ENCODE measurements at regions not wholly inside any gene's neighbourhood (a gene's known extent, or its start where the extent isn't known, plus 50 kb on each side); places are given as distances from the start of the nearest gene placed in this dataset.

- no peak for DNase-seq
Measured at GRCh38 chr7:46750321-46750865, 829.3 kb upstream of the IGFBP3 start.

- DNase-seq: no peak
Measured at GRCh38 chr7:46747869-46748576, 827.0 kb upstream of the IGFBP3 start.

DNA sequence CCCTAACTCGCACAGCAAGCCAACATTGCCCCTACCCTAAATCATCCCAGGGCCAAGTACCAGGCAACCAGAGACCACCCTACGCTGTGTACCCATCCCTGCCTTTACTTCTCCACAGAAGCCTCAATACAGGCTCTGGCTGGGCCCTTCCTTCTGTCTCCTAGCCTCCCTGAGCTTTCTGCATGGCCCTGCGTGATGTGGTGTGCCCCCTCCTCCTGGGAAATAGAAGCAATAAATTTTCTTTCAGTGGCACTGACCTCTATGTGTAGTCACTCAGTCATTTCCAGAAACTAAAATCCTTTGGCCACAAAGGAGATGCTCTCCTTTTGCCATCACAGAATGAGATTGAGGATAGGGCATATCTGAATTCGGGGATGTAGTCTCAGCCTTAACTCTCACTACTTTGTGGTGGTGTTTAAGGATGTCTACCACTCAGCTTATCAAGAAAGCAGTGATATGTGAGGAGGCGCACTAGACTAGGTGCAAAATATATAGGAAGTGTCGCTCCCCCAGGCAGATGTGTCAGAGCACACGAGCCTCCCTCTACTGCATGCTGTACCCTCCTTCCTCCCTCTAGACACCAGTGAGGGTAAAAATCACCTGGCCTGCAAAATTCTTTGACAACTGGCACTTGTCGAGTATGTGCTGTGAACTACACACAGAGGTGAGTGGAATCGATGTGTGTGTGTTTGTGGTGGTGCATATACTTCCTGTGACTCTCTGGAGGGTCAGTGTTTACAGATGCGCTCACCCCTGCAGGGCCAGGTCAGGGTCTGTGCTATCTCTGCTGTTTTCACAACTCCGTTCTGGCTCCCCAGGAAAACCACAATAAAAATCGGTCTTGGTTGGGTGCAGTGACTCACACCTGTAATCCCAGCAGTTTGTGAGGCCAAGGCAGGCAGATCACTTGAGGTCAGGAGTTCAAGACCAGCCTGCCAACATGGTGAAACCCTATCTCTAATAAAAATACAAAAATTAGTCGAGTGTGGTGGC lies 825.9 kb upstream of the IGFBP3 start:
- DNase-seq: no peak

DNA sequence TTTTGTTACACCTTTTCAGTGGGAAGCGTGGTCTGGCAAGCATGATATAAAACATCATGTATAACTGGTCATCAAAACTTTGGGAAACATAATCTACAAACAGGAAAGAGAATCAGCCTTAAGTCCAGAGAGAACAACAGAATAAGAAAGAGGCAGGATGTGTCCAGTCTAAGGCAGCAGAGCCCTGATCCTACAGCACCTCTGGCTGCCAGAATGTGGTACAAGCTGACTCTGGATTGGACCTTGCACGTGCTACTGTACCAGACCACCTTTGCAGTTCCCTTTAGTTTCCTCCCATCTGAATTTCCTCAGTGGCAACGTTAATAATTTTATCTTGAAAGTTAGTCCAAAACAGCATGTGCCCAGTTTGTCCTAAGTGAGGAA lies 824.6 kb upstream of the IGFBP3 start:
- DNase-seq: no peak

DNA sequence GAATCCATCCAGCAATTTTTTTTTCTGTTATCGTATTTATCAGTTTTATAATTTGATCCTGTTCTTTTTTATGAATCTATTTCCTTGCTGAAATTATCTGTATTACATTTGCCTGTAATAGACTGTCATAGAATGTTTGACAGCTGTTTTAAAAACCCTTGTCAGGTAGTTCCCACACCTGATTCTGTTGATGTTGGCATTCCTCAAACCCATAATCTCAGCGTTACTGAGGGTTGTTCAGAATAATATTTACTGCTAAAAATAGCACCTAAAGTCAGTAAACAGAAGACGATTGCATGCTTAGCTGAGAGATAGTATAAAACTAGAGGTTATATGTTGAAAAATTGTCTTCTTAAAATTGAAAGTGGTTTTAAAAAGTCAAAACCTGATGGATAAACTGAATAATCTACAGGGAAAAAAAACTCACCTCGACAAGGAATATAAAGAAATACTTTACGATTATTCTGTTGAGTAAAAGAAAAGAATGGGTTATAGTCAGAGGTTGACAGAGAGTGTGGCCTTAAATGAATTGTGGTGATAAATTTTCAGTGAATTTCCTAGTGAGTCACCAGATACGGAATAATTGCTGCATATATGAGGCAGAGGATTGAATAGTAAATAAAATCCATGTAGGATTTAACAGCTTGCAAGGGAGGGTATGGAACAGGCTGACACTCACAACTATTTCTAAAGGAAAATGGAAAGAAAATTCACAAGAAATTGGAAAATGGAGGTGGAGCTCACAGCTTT lies 824.1 kb upstream of the IGFBP3 start:
- DNase-seq: no peak

DNA sequence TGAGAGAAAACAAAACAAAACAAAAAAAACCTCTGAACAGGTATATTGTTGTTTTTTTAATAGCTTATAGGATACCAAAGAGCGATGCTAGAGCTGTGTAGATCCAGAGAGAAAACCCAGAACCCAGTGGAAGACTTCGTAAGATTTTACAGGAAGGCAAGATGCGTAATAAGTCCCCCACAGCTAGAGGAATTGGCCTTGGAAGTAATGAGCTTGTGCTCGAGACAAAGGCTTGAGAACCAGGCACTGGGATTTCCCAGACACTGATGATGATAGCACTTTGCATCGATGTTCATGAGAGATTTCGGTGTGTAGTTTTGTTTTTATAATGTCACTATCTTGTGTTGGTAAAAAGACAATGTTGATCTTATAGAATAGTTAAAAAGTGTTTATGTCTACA lies 821.5 kb upstream of the IGFBP3 start:
- DNase-seq: no peak

DNA sequence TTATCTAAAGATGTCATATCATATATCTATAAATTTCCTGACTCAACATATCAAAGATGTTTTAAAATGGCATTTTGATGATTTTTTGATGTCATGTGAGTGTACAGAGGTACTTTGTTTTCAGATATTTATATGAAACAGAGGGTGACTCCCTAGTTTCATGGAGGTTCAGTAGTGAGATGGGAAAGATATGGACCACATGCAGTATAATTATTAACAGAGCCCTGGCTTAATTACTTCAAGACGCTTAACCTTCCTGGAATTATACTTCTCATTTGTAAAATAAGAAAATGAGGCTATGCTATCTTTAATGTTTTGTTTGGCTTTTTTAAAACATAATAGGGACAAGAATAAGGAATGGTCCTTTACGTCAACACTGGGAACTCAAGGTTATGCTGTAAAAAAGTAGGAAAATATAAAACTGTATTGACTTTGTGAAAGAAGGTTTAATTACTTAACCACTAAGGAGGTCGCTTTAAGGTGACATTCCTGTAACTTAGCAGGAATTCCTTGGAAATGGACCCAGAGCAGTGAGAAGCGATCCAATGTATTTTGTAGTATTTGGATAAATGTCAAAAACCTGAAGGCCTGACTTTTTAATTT lies 821.0 kb upstream of the IGFBP3 start:
- DNase-seq: no peak

DNA sequence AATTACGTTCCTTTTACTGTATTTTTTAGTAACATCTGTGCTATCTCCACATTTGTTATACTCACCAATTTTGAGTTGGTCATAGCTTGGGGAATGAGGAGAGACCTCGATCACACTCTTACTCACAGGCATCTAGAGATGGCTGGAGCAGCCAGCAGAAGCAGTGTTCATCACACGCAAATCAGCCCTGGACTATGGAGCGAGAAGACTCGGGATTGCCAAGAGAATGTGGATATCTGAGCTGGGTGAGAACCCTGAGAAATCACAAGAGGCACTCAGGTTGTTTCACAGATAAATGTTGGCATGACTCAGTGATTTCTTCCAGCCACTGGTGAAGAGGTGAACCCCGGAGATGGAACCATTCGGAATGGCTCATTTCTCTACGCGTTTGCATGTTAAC lies 820.1 kb upstream of the IGFBP3 start:
- DNase-seq: no peak

DNA sequence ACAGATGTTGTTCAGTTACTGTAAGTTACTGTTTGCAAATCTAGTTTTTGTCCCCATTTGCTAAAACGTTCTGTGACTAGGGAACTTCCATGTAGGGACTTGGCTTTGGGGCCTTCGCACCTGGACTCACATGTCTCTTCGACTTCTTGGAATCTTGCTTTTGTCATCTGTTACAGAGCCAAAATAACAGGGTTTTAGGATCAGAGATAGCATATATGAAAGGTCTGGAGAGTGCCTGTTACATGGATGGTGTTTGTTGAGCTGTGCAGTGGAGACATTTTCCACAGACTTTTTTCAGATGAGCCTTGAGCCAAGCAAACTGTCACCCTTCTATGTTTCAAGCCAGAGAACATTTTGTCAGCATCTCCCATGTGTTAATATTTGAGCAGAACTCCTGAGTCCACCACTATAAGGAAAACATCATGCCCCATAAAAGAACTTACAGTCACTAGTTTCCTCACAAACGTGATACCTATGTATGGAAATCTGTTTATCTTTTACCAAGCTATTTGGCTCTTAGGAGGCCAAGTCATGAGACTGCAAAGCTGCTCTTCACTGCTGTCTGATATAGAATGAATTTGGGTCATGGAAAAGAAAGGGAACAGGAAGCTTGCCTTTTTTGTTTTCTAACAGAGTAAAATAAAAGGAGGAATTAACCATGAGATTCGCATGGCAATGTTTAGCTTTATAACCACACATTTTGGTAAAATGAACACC lies 818.6 kb upstream of the IGFBP3 start:
- no peak for DNase-seq

DNA sequence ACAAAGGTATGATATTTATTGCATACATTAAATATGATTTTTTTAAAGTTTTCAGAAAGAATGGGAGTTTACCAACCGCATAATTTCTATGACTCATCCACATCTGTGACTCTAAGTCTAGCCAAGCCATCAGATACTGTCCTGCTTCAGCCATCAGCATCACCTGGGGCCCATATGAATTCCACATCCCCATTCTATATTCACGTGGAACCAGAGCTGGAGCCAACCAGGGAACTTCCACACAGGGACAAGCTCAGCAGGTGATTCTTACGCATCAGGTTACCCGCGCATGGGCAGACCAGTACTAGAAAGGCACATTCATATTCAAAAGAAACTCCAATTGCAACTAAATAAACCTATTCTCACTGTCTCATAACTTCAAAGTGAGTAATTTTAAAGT lies 817.7 kb upstream of the IGFBP3 start:
- no peak for DNase-seq

GRCh38 chr7:46738165-46738564 lies 817.1 kb upstream of the IGFBP3 start:
- no peak for DNase-seq

DNA sequence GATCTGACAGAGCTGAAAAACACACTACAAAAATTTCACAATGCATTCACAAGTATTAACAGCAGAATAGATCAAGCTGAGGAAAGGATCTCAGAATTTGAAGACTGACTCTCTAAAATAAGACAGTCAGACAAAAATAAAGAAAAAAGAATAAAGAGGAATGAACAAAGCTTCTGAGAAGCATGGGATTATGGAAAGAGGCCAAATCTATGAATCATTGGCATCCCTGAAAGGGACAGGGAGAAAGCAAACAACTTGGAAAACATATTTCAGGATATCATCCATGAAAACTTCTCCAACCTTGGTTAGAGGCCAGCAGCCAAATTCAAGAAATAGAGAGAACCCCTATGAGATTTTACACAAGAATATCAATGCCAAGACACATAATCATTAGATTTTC lies 804.8 kb upstream of the IGFBP3 start:
- no peak for DNase-seq

DNA sequence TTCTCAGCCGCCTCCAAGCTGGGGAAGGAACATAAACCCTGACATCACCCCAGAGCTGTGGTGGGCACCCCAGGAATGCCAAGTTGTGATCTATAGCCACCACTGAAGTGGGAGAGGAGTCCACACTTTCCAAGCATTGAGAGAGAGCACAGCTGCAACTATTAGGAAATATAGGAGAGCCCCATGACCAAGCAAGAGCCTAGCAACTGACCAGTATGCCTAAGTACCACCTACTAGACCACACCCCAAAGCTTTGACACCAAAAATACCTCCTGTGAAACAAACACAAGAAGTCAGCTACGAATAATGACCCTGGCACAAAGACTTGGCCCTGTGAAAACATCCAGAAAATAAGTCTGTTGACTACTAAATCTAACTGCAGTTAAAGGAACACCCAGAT lies 804.1 kb upstream of the IGFBP3 start:
- DNase-seq: no peak

- DNase-seq: no peak
Measured at GRCh38 chr7:46723742-46724141, 802.7 kb upstream of the IGFBP3 start.

DNA sequence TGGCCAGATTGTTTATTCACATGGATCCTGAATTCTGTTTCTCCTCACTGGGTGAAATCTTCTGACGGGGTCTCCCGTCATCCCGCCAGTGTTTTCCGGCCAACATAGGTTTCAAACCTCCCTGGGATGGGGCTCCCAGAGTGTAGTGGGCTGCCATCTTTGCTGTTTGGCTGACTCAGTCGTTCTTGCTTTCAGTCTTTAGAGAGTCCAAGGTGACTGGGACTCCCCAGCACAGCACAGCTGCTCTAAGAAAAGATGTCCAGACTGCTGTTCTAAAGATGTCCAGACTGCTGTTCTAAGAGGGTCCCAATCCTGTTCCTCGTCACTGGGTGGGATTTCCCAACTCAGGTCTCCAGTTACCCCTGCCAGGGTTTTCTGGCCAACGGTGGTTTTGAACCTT lies 801.9 kb upstream of the IGFBP3 start:
- no peak for DNase-seq

GRCh38 chr7:46720761-46721160 lies 799.7 kb upstream of the IGFBP3 start:
- no peak for DNase-seq

GRCh38 chr7:46719616-46720015 lies 798.5 kb upstream of the IGFBP3 start:
- no peak for DNase-seq

DNA sequence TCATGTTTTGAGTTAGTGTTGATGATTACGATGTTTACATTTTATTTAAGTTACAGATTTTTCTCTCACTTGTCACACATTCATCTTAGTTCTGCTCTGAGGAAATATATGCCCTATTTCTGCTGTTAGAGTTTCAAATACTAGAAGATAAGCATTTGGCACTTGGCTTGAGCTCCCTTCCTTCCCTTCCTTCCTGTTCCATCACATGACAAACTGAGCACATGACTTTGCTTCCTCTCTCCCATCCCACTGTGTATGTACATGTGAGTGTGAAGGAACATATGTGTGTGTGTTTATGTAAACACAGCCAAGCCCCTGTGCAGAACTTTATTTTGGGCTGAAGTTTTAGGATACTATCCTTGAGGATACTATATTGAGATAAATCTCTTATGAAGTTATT lies 795.9 kb upstream of the IGFBP3 start:
- DNase-seq: no peak

DNA sequence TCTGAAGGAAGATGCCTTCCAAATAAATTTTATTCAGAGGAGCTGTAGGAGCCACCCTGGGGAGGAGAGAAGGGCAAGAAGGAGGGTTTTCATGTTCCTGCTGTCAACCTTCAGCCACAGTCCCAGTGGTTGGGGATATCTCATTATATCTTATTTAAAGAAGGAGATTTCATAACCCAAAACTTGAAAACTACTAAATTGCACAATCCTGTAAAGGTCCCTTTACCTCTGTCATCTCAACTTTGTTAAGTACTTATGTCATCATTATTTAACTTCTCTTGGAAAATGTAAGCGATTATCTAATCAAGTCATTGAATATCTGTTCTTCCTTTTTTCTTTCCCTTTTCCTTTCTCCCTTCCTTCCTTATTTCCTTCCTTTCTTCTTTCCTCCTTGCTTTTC lies 794.5 kb upstream of the IGFBP3 start:
- DNase-seq: no peak

GRCh38 chr7:46714904-46715303 lies 793.8 kb upstream of the IGFBP3 start:
- DNase-seq: no peak

- no peak for DNase-seq
Measured at GRCh38 chr7:46713868-46714596, 793.0 kb upstream of the IGFBP3 start.
